GM21528 (cell line): ENCODE measurements at regions not wholly inside any gene's neighbourhood (a gene's known extent, or its start where the extent isn't known, plus 50 kb on each side); places are given as distances from the start of the nearest gene placed in this dataset.
"Not testable (repeated sequence)": the region's sequence is repeated elsewhere in the genome, so short reads cannot be mapped to it uniquely, and the experiment has no call there.

Source experiments
- ATAC-seq: cut with Tn5 transposase; IDR thresholded peaks from one replicate; pipeline ENCODE4 v1.9.1; 2021; ENCODE audit warnings: mild to moderate bottlenecking, moderate library complexity; ENCODE audit not compliant: unreplicated experiment, low FRiP score

- no peak for ATAC-seq
These were observed 1560.6 kb downstream of the STIM2 start for GRCh38 chr4:28421221-28421620.

DNA sequence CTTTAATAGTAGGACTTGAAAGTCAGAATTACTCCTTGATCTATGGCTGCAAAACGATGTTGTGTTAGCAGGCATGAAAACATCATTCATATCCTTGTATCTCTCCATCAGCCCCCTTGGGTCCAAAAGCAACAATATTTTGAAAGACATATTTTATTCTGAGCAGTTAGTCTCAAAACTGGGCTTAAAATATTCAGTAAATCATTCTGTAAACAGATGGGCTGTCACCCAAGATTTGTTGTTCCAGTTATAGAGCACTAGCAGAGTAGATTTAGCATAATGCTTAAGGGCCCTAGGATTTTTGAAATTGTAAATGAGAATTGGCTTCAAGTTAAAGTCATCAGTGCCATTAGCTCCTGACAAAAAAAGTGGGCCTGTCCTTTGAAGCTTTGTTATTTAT, 1565.6 kb downstream of the STIM2 start:
- no peak for ATAC-seq

DNA sequence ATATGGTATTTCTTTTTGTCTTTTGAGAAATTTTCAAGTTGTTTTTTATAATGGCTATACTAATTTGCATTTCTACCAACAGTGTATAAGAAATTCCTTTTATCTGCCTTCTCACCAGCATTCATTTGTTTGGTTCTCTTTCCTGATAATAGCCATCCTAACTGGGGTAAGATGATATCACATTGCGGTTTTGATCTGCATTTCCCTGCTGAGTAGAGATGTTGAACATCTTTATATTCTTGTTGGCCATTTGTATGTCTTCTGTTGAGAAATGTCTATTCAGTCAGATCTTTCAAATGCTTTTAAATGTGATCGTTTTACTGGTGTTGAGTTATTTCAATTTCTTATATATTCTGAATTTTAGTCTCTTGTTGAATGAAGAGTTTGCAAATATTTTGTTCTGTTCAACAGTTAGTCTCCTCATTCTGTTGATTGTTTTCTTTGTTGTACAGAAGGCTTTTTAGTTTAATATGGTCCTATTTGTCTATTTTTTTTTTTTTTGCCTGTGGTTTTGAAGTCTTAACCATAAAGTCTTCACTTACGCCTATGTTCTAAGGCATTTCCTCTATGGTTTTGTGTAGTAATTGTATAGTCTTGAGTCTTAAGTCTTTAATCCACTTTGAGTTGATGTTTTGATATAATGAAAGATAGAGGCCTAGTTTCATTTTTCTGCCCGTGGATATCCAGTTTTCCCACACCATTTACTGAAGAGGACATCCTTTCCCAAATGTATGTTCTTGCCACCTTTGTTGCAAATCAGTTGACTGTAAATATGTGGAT, 1566.9 kb downstream of the STIM2 start:
- no peak for ATAC-seq

DNA sequence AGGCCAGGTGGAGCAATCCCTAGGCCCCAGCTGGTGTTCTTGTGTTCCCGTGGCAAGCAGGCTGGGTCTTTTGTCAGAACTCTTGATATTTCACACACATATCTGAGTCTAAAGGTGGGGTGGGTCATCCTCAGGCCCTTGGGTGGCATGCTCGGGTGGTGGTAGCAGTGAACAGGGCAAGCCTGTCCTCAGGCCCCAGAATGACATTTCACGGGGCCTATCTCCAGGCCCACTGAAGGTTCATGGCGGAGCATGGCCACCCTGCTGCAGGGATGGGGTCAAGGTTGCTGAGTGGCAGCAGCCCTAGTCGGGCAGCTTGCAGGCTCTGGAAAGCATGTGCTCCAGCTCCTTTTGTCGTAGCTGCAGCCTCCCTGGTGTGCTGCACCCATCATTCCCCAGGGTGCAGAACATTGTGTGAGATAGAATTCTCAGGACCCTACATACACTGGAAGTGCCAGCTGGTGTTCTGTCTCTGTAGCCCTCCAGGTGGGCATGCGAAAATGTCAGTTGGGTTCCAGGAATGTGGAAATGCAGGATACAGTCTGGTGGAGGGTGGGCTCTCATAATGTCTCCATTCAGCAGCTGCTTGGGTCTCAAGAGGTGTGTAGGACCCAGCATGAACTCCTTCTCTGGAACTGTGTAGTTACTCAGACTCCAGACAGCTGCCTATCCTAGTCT, 1571.8 kb downstream of the STIM2 start:
- ATAC-seq: no peak

DNA sequence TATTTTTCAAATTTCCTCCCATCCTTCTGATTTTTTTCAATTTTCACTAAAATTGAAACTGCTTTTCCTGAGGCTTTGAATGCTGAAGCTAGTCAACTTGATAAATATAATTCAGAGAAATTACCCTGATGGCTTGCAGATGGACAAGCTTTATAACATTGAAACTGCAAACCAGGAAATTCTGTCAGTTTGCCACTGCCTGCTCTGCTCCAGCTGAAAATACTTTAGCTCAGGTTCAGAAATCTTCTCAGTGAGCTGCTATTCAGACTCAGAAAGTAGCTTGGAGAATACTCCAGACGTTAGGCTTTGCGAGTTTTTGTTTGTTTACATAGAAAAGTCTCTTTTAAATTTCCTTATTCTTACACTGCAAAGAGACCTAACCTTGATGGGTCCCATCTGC, 1574.7 kb downstream of the STIM2 start:
- no peak for ATAC-seq

GRCh38 chr4:28436191-28437080, 1575.8 kb downstream of the STIM2 start:
- no peak for ATAC-seq

GRCh38 chr4:28443371-28443770, 1582.7 kb downstream of the STIM2 start:
- no peak for ATAC-seq

DNA sequence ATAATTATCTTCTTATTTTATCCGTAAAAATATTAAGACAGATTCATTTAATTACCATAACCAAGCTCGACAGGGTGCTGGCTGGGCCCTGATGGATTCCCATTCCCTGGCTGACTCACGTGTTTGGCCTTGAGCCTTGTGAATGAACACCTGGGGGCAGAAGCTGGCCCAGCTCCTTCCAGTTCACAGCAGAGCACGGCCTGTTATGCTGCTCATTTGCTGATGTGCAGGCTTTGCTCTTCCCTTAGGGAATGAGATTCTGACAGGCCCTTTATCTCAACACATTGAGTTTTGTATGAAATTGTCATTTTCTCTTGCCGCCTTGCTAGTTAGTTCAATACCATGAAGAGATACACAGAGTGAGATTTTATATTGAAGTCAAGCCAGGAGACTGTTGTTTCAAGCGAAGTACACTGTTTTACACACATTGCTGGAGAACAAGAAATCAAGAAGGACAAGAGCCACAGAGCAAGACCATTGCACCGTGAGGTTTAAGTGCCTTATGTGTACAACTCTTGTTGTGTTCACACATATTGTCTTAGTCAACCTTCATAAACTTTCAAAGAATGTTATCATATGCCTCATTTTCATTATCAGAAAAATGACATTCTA, 1583.3 kb downstream of the STIM2 start:
- no peak for ATAC-seq

DNA sequence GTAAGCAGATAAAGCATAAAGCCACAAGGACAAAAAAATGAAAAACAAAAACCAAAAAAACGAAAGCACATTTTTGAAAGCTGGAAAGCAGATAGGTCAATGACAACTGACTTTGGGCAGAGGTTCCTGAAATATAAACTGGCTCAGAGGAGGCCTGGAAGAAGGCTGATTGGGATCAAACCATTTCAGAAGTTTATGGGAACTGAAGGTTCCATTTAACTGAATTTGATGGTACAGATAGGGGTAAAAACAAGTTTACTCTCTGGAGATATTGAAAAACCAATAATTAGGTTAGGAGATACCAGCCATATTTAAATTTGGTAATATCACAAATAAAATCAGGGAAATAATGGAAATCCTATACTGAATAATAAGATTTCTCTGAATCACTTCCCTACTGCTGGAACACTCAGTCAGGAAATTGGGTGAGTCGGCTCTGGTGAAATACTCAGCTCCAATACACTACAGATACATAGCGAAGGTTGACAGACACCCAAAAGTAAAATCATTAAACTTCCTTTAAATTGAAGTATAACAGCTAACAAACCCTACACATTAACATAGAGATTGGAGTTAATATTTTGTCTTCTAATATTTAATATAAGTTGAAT, 1584.3 kb downstream of the STIM2 start:
- ATAC-seq: no peak

GRCh38 chr4:28449085-28449484, 1588.4 kb downstream of the STIM2 start:
- ATAC-seq: no peak

- no peak for ATAC-seq
These were observed 1590.7 kb downstream of the STIM2 start for GRCh38 chr4:28451346-28451745.

GRCh38 chr4:28462766-28463700, 1602.4 kb downstream of the STIM2 start:
- no peak for ATAC-seq

GRCh38 chr4:28464823-28465222, 1604.2 kb downstream of the STIM2 start:
- ATAC-seq: no peak

DNA sequence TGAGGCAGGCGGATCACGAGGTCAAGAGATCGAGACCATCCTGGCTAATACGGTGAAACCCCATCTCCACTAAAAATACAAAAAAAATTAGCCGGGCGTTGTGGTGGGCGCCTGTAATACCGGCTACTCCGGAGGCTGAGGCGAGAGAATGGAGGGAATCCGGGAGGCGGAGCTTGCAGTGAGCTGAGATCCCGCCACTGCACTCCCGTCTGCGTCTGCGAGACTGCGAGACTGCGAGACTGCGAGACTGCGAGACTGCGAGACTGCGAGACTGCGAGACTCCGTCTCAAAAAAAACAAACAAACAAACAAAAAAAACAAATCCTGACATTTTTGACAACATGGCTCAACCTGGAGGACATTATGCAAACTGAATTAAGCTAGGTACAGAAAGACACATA, 1606.2 kb downstream of the STIM2 start:
- ATAC-seq: not testable (repeated sequence)

DNA sequence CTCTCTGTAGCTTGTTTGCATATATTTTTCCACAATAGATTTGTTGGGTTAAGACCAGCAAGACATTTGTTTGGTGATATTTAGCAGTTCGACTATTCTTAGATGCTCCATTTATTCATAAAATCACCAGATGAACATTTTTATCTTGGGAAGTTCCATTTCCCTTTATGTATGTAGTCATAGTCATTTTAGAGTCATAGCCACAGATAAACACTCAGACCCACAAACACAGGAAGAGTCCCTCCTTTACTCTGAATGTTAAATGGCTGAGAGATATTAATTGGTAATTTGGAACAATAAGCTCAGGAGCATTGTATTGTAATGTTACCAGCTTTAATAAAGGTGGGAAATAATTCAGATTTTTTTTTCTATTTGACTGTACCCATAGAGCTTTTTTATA, 1608.7 kb downstream of the STIM2 start:
- no peak for ATAC-seq

- no peak for ATAC-seq
These were observed 1609.2 kb downstream of the STIM2 start for GRCh38 chr4:28469886-28470285.

DNA sequence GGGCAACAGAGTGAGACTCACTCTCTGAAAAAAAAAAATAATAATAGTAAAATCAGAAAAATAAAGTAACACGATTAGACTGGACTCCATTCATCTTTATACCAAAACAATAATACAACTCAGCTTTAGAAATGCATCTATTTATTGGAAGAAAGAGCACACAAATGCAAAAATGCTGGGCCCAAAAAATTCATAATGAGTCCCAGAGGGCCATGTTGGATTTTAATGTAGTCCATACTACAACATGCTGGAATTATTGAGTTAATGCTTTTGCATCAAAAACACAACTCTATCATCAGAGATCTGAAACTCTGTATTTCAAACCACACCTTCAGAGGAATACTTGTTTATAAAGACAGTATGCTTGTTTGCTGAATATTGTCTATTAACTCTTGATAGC, 1614.7 kb downstream of the STIM2 start:
- no peak for ATAC-seq

- ATAC-seq: no peak
These were observed 1619.0 kb downstream of the STIM2 start for GRCh38 chr4:28479666-28480065.

DNA sequence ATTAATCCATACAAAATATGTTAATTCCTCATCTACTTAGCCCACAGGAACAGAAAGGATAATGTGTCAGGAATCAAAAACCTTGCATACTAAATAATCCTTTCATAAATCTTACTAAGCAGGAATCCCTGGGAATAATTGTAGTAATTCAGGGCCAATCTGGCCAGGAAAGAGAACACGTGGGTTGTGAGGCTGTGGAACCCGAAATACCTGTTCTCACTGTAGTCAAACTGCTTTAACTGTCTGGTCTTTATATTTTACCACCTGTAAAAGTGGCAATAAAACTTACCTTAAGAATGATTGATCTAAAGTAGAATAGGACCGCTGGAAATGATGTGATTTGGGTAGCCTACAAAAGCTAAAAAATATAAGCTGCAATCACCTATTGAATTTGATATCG, 1620.9 kb downstream of the STIM2 start:
- no peak for ATAC-seq
